ENCODE measurements at regions not wholly inside any gene's neighbourhood (a gene's known extent, or its start where the extent isn't known, plus 50 kb on each side); places are given as distances from the start of the nearest gene placed in this dataset.
"Not testable (repeated sequence)": the region's sequence is repeated elsewhere in the genome, so short reads cannot be mapped to it uniquely, and the experiment has no call there.

DNA sequence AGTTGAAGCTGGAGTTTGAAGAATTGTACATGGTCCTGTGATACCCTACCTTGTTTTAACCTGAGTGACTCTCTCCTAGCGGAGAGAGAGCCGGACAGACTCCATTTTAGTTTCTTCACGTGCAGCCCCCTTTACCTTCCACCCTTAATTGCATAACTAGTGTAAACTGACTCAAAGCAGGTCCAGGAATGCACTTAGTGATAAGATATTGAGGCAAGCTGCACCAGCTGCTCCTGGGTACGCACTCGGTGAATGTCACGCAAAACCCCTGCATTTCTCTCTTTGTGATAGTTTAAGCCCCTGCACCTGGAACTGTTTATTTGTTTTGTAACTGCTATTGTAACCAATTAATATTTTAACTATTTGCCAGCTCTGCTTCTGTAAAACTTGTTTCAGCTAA is 1620.5 kb downstream of the SPATA31A7 start:
- not testable (repeated sequence) for DNase-seq (ENCODE audit: low spot score); H3K4me3 ChIP-seq (ENCODE audit: severe bottlenecking); H3K9me3 ChIP-seq (ENCODE audit: severe bottlenecking); H3K27me3 ChIP-seq (ENCODE audit: insufficient read depth, poor library complexity, severe bottlenecking); ATAC-seq (ENCODE audit: low read depth); H3K36me3 ChIP-seq (ENCODE audit: low read depth); H3K27ac ChIP-seq (ENCODE audit: poor library complexity, severe bottlenecking); H3K4me1 ChIP-seq (ENCODE audit: insufficient read depth, poor library complexity, severe bottlenecking)

DNA sequence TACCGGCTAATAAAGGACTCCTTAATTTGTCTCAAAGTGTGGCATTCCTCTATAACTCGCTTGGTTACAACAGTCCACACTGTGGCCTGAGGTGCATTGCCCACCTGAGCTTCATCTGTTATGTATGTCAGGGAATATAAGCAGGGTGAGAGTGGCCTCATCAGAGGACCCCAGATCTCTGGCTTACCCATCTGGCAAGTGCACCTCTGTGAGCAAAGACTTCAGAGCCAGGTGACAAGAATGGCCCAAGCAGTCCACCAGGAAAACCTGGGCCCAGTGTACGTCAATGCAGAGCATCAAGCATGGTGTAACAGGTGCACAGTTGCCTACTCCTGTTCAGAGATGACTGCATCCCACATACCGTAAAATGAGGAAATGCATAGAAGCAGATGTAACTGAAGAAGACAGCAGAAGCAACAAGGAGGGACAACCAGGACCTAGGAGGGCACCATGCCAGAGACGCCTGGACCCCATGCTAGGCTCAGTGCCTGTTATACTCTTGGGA is 1621.0 kb downstream of the SPATA31A7 start:
- not testable (repeated sequence) for ATAC-seq (ENCODE audit: low read depth); DNase-seq (ENCODE audit: low spot score); H3K27ac ChIP-seq (ENCODE audit: poor library complexity, severe bottlenecking); H3K27me3 ChIP-seq (ENCODE audit: insufficient read depth, poor library complexity, severe bottlenecking); H3K9me3 ChIP-seq (ENCODE audit: severe bottlenecking); H3K36me3 ChIP-seq (ENCODE audit: low read depth); H3K4me1 ChIP-seq (ENCODE audit: insufficient read depth, poor library complexity, severe bottlenecking); H3K4me3 ChIP-seq (ENCODE audit: severe bottlenecking)

DNA sequence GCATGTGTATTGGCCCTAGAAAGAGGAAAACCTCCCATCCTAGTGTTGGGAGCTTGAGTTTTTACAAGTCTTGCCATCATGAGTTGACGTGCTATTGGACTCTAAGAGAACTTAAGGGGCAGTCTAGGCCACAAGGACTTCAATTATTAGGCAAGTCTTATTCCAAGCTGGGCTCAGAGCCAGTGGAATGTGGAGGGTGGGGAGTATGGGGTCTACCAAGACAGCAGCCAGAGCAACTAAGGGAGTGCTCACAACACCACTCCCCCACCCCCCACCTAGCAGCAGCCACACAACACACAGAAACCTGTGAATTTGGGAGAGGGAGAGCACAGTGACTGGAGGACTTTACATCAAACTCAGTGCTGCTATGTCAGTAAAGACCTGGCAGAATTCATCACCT is 1625.6 kb downstream of the SPATA31A7 start:
- ATAC-seq (ENCODE audit: low read depth); DNase-seq (ENCODE audit: low spot score); H3K27me3 ChIP-seq (ENCODE audit: insufficient read depth, poor library complexity, severe bottlenecking); H3K9me3 ChIP-seq (ENCODE audit: severe bottlenecking); H3K4me1 ChIP-seq (ENCODE audit: insufficient read depth, poor library complexity, severe bottlenecking); H3K36me3 ChIP-seq (ENCODE audit: low read depth); H3K4me3 ChIP-seq (ENCODE audit: severe bottlenecking); H3K27ac ChIP-seq (ENCODE audit: poor library complexity, severe bottlenecking): not testable (repeated sequence)

DNA sequence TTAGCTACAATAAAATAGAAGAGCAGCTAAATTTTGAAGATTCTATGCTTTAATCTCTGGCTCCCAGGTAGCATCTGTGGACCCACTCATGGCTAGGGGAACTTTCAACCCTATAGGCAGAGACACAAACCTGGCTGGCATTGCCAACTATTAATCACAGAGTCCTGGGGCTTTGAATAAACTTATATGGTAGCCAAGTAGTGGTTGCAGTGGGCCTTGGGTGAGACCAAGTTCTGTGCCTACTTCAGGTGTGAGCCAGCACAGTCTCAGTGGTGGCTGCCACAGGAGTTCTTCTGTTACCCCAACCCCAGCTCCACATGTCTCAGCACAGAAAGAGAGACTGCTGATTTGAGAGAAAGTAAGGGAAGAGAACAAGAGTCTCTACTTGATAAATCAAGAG is 1626.5 kb downstream of the SPATA31A7 start:
- H3K4me3 ChIP-seq (ENCODE audit: severe bottlenecking); H3K27ac ChIP-seq (ENCODE audit: poor library complexity, severe bottlenecking); ATAC-seq (ENCODE audit: low read depth); H3K36me3 ChIP-seq (ENCODE audit: low read depth); H3K4me1 ChIP-seq (ENCODE audit: insufficient read depth, poor library complexity, severe bottlenecking); H3K9me3 ChIP-seq (ENCODE audit: severe bottlenecking); H3K27me3 ChIP-seq (ENCODE audit: insufficient read depth, poor library complexity, severe bottlenecking): not testable (repeated sequence)
- peak; percentile 66 for DNase-seq (ENCODE audit: low spot score)

DNA sequence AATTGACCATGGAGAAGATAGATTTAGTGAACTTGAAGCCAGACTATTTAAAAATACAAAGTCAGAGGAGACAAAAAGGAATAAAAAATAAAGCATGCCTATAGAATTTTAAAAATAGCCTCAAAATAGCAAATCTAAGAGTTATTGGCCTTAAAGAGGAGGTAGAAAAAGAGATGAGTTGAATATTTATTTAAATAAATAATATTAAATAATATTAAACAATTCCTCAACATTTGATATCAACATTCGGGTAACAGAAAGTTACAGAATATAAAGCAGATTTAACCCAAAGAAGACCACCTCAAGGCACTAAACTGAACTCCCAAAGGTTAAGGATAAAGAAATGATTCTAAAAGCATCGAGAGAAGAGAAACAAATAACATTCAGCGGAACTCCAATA is 1627.4 kb downstream of the SPATA31A7 start:
- not testable (repeated sequence) for H3K9me3 ChIP-seq (ENCODE audit: severe bottlenecking); DNase-seq (ENCODE audit: low spot score); H3K4me3 ChIP-seq (ENCODE audit: severe bottlenecking); H3K27me3 ChIP-seq (ENCODE audit: insufficient read depth, poor library complexity, severe bottlenecking); H3K36me3 ChIP-seq (ENCODE audit: low read depth); H3K4me1 ChIP-seq (ENCODE audit: insufficient read depth, poor library complexity, severe bottlenecking); ATAC-seq (ENCODE audit: low read depth); H3K27ac ChIP-seq (ENCODE audit: poor library complexity, severe bottlenecking)

DNA sequence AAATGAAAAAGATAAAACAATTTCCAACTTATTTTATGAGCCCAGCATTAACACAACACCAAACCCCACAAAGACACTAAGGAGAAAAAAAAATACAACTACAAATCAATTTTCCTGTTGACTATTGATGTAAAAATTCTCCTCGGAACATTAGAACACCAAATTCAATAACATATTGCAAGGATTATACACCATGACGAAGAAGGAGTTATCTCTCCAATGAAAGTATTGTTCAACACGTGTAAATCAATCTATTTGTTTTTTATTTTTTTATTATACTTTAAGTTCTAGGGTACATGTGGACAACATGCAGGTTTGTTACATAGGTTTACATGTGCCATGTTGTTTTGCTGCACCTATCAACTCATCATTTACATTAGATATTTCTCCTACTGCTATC is 1632.3 kb downstream of the SPATA31A7 start:
- not testable (repeated sequence) for DNase-seq (ENCODE audit: low spot score); H3K4me1 ChIP-seq (ENCODE audit: insufficient read depth, poor library complexity, severe bottlenecking); H3K27ac ChIP-seq (ENCODE audit: poor library complexity, severe bottlenecking); H3K4me3 ChIP-seq (ENCODE audit: severe bottlenecking); H3K36me3 ChIP-seq (ENCODE audit: low read depth); H3K27me3 ChIP-seq (ENCODE audit: insufficient read depth, poor library complexity, severe bottlenecking); H3K9me3 ChIP-seq (ENCODE audit: severe bottlenecking)
- ATAC-seq (ENCODE audit: low read depth), result peak; percentile 29; the same call in 1 of the 3 replicates

DNA sequence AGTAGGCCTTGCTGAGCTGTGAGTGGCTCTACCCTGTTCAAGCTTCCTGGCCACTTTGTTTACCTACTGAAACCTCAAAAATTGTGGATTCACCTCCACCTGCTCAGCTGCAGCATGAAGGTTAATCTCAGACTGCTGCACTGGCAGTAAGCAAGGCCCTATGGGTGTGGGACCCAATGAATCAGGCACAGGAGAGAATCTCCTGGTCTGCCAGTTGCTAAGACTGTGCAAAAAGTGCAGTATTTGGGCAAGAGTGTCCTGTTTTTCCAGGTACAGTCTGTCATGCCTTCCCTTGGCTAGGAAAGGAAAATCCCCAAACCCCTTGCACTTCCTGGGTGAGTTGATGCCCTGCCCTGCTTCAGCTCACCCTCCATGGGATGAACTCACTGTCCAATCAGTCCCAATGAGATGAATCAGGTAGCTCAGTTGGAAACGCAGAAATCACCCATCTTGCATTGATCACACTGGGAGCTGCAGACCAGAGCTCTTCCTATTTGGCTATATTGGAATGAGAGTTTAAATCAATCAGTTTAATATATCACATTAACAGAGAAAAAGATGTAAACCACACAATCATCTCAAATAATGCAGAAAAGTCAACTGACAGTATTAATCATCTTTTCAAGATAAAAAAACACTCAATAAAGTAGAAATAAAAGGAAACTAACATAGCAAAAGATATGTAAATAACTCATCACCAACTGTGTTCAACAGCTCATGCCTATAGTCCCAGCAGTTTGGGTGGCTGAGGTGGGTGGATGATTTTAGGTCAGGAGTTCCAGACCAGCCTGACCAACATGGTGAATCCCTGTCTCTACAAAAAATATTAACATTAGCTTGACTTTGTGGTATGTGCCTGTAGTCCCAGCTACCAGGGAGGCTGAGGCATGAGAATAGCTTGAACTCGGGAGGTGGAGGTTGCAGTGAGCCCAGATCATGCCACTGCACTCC is 1638.4 kb downstream of the SPATA31A7 start:
- H3K27me3 ChIP-seq (ENCODE audit: insufficient read depth, poor library complexity, severe bottlenecking); H3K4me1 ChIP-seq (ENCODE audit: insufficient read depth, poor library complexity, severe bottlenecking); ATAC-seq (ENCODE audit: low read depth): not testable (repeated sequence)

DNA sequence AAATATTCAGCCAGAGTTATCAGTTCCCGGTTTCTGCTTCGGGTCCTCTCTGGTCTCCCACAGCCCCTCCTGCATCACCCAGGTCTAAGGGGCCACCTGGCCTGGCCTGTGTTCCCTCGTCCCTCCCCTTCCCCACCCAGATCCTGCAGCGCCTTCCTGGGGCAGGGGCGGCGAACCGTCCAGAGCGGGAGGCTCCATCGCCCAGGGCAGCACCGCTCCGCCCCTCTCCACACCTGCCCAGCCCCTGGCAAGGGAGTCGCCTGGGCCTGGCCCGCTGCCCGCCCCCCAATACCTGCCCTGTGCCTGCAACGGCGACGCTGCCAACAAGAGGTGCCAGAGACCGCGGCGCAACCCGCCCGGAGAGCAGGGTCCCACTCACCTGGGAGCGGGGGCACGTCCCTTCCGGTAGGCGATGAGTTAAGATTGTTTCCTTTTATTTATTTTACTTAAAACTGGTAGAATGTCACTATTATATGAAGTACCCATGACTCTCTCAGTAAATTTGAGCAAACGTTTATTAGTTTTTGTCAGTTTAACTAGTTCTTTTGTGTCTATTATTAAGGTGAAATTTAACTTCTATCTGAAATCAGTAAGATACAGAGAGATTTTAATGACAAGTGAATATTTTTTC is 1641.1 kb downstream of the SPATA31A7 start:
- H3K4me3 ChIP-seq (ENCODE audit: severe bottlenecking); H3K27me3 ChIP-seq (ENCODE audit: insufficient read depth, poor library complexity, severe bottlenecking); H3K4me1 ChIP-seq (ENCODE audit: insufficient read depth, poor library complexity, severe bottlenecking); DNase-seq (ENCODE audit: low spot score); H3K9me3 ChIP-seq (ENCODE audit: severe bottlenecking); H3K27ac ChIP-seq (ENCODE audit: poor library complexity, severe bottlenecking); ATAC-seq (ENCODE audit: low read depth); H3K36me3 ChIP-seq (ENCODE audit: low read depth): not testable (repeated sequence)

More for the DNA sequence above, 1638.4 kb downstream of the SPATA31A7 start:
- not testable (repeated sequence) for H3K4me3 ChIP-seq (ENCODE audit: severe bottlenecking); H3K9me3 ChIP-seq (ENCODE audit: severe bottlenecking); H3K36me3 ChIP-seq (ENCODE audit: low read depth); H3K27ac ChIP-seq (ENCODE audit: poor library complexity, severe bottlenecking); DNase-seq (ENCODE audit: low spot score)

DNA sequence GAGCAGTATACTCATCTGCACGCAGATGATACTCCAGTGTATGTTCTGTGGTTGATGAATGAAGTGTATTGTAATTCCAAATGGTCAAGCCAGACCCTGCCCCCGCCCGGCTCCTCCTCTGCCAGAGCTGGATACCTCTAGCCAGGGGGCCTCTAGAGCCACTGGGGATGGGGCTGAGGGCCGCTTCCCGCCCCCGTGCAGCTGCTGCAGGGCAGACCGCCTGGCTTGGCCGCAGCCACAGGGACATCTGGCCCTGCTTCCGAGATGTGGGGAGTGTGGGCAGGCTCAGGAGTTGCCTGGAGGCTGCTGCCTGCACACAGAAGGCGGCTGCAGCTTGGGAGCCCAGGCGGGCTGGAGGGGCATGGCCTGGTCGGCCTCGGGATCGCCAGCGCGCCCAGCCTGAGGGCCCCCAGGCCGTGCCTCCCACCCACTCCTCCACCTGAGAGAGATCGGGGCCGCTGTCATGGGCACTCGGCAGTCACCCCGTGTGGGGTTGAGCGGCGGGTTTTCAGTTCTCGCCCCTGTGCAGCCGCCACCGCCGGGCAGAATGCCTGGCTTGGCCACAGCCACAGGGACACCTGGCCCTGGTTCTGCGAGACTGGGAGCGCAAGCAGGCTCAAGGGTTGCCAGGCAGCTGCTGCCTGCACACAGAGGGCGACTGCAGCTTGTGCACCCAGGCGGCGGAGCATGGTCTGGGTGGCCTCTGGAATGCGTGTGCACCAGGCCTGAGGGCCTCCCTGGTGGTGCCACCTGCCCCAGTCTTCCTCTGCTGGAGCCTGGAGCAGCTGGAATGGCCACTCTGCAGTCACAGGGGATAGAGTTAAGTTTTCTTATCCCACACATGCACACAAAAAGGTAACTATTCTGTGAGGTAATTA is 1643.7 kb downstream of the SPATA31A7 start:
- not testable (repeated sequence) for H3K27ac ChIP-seq (ENCODE audit: poor library complexity, severe bottlenecking); H3K4me1 ChIP-seq (ENCODE audit: insufficient read depth, poor library complexity, severe bottlenecking); ATAC-seq (ENCODE audit: low read depth); DNase-seq (ENCODE audit: low spot score); H3K9me3 ChIP-seq (ENCODE audit: severe bottlenecking); H3K36me3 ChIP-seq (ENCODE audit: low read depth); H3K4me3 ChIP-seq (ENCODE audit: severe bottlenecking)
- peaks cover 12% of the 10 kb centered on the region for H3K27me3 ChIP-seq (ENCODE audit: insufficient read depth, poor library complexity, severe bottlenecking)

DNA sequence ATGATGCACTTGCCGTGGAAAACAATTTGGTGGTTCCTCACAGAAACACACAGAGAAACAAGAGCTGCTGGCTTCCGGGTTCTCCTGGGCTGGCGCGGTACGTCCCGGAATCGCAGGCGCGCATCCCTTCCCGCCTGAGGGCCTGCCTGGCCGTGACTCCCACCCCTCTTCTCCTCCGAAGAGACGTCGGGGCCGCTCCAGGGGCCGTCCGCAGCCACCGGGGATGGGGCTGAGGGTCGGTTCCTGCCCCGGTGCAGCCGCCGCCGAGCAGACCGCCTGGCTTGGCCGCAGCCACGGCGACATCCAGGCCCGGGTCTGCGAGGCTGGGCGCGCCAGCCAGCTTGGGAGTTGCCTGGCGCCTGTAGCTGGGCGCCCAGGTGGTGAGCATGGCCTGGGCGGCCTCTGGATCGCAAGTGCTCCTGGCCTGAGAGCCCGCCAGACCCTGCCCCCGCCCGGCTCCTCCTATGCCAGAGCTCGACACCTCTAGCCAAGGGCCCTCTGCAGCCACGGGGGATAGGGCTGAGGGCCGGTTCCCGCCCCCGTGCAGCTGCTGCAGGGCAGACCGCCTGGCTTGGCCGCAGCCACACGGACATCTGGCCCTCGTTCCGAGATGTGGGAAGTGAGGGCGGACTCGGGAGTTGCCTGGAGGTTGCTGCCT is 1647.5 kb downstream of the SPATA31A7 start:
- H3K4me3 ChIP-seq (ENCODE audit: severe bottlenecking); H3K4me1 ChIP-seq (ENCODE audit: insufficient read depth, poor library complexity, severe bottlenecking); H3K36me3 ChIP-seq (ENCODE audit: low read depth); H3K27me3 ChIP-seq (ENCODE audit: insufficient read depth, poor library complexity, severe bottlenecking); H3K9me3 ChIP-seq (ENCODE audit: severe bottlenecking); DNase-seq (ENCODE audit: low spot score); H3K27ac ChIP-seq (ENCODE audit: poor library complexity, severe bottlenecking): not testable (repeated sequence)
- peak; percentile 8; the same call in 1 of the 3 replicates for ATAC-seq (ENCODE audit: low read depth)

All from RWPE2 (cell line).